CD14-positive monocyte (primary cell): ENCODE measurements at regions not wholly inside any gene's neighbourhood (a gene's known extent, or its start where the extent isn't known, plus 50 kb on each side); places are given as distances from the start of the nearest gene placed in this dataset.

Experiments
- DNase-seq, 3 donors: peaks; one replicate each; pipeline ENCODE4 v3.0.0-alpha.2; 2011 to 2022
- H2AFZ ChIP-seq: 2 replicates; pipeline ENCODE4 v1.6.0; 2012; ENCODE audit warnings: mild to moderate bottlenecking, low read depth, low read length, inconsistent platforms; ENCODE audit not compliant: insufficient read depth, poor library complexity, severe bottlenecking
- H3K27ac ChIP-seq, 2 donors: 1 replicate in 1 of 2; 2 replicates in 1 of 2; pipeline ENCODE4 v1.5.1; 2012 to 2013; ENCODE audit warnings: low read length in 2 of 2, control low read depth in 1 of 2, inconsistent platforms in 1 of 2, low read depth in 1 of 2, mild to moderate bottlenecking in 1 of 2
- H3K27me3 ChIP-seq, 2 donors: one replicate each; pipeline versions ENCODE4 v1.6.0 to v1.6.1; 2011 to 2013; ENCODE audit warnings: low read length in 2 of 2; ENCODE audit not compliant: control insufficient read depth in 2 of 2, insufficient read depth in 2 of 2
- H3K36me3 ChIP-seq, 2 donors: replicated peaks in 1 of 2; 1 replicate in 1 of 2; 2 replicates in 1 of 2; pipeline versions ENCODE4 v1.5.1 to v1.6.1; 2012 to 2013; ENCODE audit warnings: low read length in 2 of 2, control low read depth in 1 of 2, inconsistent platforms in 1 of 2, mild to moderate bottlenecking in 1 of 2; ENCODE audit not compliant: insufficient read depth in 2 of 2, control insufficient read depth in 1 of 2
- H3K4me1 ChIP-seq, 2 donors: 1 replicate in 1 of 2; 2 replicates in 1 of 2; pipeline versions ENCODE4 v1.5.1 to v1.6.1; 2012 to 2013; ENCODE audit warnings: low read length in 2 of 2, control low read depth in 1 of 2, inconsistent platforms in 1 of 2, mild to moderate bottlenecking in 1 of 2, moderate library complexity in 1 of 2; ENCODE audit not compliant: insufficient read depth in 2 of 2, control insufficient read depth in 1 of 2
- H3K4me2 ChIP-seq: replicated peaks from 2 replicates; pipeline ENCODE3; 2012; ENCODE audit warnings: low read length, moderate library complexity, mild to moderate bottlenecking; ENCODE audit not compliant: poor library complexity, severe bottlenecking; ENCODE audit errors: extremely low read depth
- H3K4me3 ChIP-seq, 3 experiments: fragments of 200-600 bp in 1 of 3; sonication (generic) in 1 of 3; replicated peaks in 1 of 3; 1 replicate in 2 of 3; 2 replicates in 1 of 3; pipeline ENCODE4 v1.5.1; 2011 to 2013; ENCODE audit warnings: low read length in 3 of 3, mild to moderate bottlenecking in 3 of 3, control low read depth in 2 of 3, low read depth in 2 of 3, inconsistent platforms in 1 of 3, moderate library complexity in 1 of 3
- H3K79me2 ChIP-seq: 2 replicates; pipeline ENCODE4 v1.6.0; 2012; ENCODE audit warnings: mild to moderate bottlenecking, control low read depth, inconsistent platforms, low read length, moderate library complexity; ENCODE audit not compliant: insufficient read depth
- H3K9ac ChIP-seq: 2 replicates; pipeline ENCODE4 v1.6.0; 2017; ENCODE audit warnings: low read length, mild to moderate bottlenecking; ENCODE audit not compliant: insufficient read depth, poor library complexity, severe bottlenecking
- H3K9me3 ChIP-seq, 2 donors: replicated peaks in 1 of 2; 1 replicate in 1 of 2; 2 replicates in 1 of 2; pipeline versions ENCODE4 v1.5.1 to v1.6.1; 2012 to 2013; ENCODE audit warnings: low read length in 2 of 2, control low read depth in 1 of 2; ENCODE audit not compliant: control insufficient read depth in 1 of 2, insufficient read depth in 1 of 2
- H4K20me1 ChIP-seq: 2 replicates; pipeline ENCODE4 v1.6.0; 2012; ENCODE audit warnings: mild to moderate bottlenecking, low read length, control low read depth, moderate library complexity; ENCODE audit not compliant: insufficient read depth
- H3K27ac Mint-ChIP-seq, 7 donors: one replicate each; pipeline ENCODE4 v1.8.0; 2020; ENCODE audit warnings: mild to moderate bottlenecking in 7 of 7, mixed read lengths in 7 of 7, moderate library complexity in 6 of 7, inconsistent platforms in 2 of 7
- H3K27me3 Mint-ChIP-seq, 3 donors: one replicate each; pipeline ENCODE4 v1.8.0; 2021 to 2022; ENCODE audit warnings: low read depth in 3 of 3, mild to moderate bottlenecking in 3 of 3, mixed read lengths in 3 of 3, moderate library complexity in 3 of 3, inconsistent platforms in 1 of 3
- H3K36me3 Mint-ChIP-seq, 2 donors: one replicate each; pipeline ENCODE4 v1.8.0; 2020; ENCODE audit warnings: mixed read lengths in 2 of 2, inconsistent platforms in 1 of 2, mild to moderate bottlenecking in 1 of 2
- H3K4me1 Mint-ChIP-seq: one replicate; pipeline ENCODE4 v1.8.0; 2020; ENCODE audit warnings: mild to moderate bottlenecking, mixed read lengths
- H3K4me3 Mint-ChIP-seq, 2 donors: one replicate each; pipeline ENCODE4 v1.8.0; 2020; ENCODE audit warnings: mild to moderate bottlenecking in 2 of 2, mixed read lengths in 2 of 2, moderate library complexity in 1 of 2
- H3K9me3 Mint-ChIP-seq, 7 donors: one replicate each; pipeline ENCODE4 v1.8.0; 2020 to 2022; ENCODE audit warnings: mixed read lengths in 7 of 7, mild to moderate bottlenecking in 6 of 7, moderate library complexity in 6 of 7, inconsistent platforms in 2 of 7
- CTCF ChIP-seq: fragments of 200-600 bp; IDR thresholded peaks from one replicate; pipeline ENCODE4 v1.8.0; 2022; ENCODE audit warnings: antibody characterized with exemption, mild to moderate bottlenecking
- WGBS: methylation state at CpG from one replicate; pipeline ENCODE4 v1.1.5; 2013; ENCODE audit warnings: missing lambda C conversion rate; ENCODE audit not compliant: insufficient coverage; 5-methylcytosine and 5-hydroxymethylcytosine counted together
- intact Hi-C, 2 donors: fragments of 100-400 bp; cut with micrococcal nuclease; formaldehyde crosslinking; loops; one replicate each; pipeline versions ENCODE4 v1.15.0 to v1.15.1; 2023

GRCh38 chr3:178472941-178473340 lies 63.3 kb upstream of the KCNMB2 start:
- no peaks in the 10 kb centered on the region for H4K20me1 ChIP-seq
- peaks cover 0 to 1% (median 0%) of the 10 kb centered on the region in 3 donors for H3K27me3 Mint-ChIP-seq
- H3K4me3 Mint-ChIP-seq: no peak overlapping the region

GRCh38 chr3:178474526-178474925 lies 61.7 kb upstream of the KCNMB2 start:
- no peak overlapping the region for H3K27ac Mint-ChIP-seq
- H3K36me3 ChIP-seq: no peaks in the 10 kb centered on the region
- H4K20me1 ChIP-seq: no peaks in the 10 kb centered on the region
- no peaks in the 10 kb centered on the region for H3K27me3 ChIP-seq
- no peak for TF ChIP-seq CTCF
- no peak overlapping the region for H2AFZ ChIP-seq
- no peak overlapping the region for H3K4me3 ChIP-seq
- H3K79me2 ChIP-seq: no peaks in the 10 kb centered on the region
- no peak overlapping the region for H3K27ac ChIP-seq
- intact Hi-C loops: no loop called here
- DNase-seq: no peak
- peaks cover 0 to 3% (median 1%) of the 10 kb centered on the region in 3 donors for H3K27me3 Mint-ChIP-seq
- H3K4me2 ChIP-seq: no peak overlapping the region
- WGBS: no CpG with 5 or more reads among the region's 4 CpGs
- no peaks in the 10 kb centered on the region for H3K4me1 Mint-ChIP-seq
- H3K4me1 ChIP-seq: no peaks in the 10 kb centered on the region
- H3K9ac ChIP-seq: no peak overlapping the region
- no peaks in the 10 kb centered on the region for H3K9me3 ChIP-seq
- H3K9me3 Mint-ChIP-seq: peaks cover 0 to 4% (median 0%) of the 10 kb centered on the region in 7 donors
- no peak overlapping the region for H3K4me3 Mint-ChIP-seq
- H3K36me3 Mint-ChIP-seq: no peaks in the 10 kb centered on the region

More at GRCh38 chr3:178472941-178473340, 63.3 kb upstream of the KCNMB2 start:
- Histone ChIP-seq H3K4me1 (no peaks in the 10 kb centered on the region), H3K36me3 (no peaks in the 10 kb centered on the region), H3K9ac (no peak overlapping the region), H3K27me3 (no peaks in the 10 kb centered on the region), H3K4me3 (no peak overlapping the region), H3K4me2 (no peak overlapping the region), H3K79me2 (no peaks in the 10 kb centered on the region), H2AFZ (no peak overlapping the region), H3K9me3 (no peaks in the 10 kb centered on the region), H3K27ac (no peak overlapping the region)
- no peak for TF ChIP-seq CTCF
- Mint-ChIP-seq H3K9me3 (peaks cover 0 to 4% (median 0%) of the 10 kb centered on the region in 7 donors), H3K27ac (no peak overlapping the region), H3K4me1 (no peaks in the 10 kb centered on the region), H3K36me3 (no peaks in the 10 kb centered on the region)
- intact Hi-C loops: no loop called here
- no peak for DNase-seq
